H1 (cell line): ENCODE measurements at regions not wholly inside any gene's neighbourhood (a gene's known extent, or its start where the extent isn't known, plus 50 kb on each side); places are given as distances from the start of the nearest gene placed in this dataset.

Experiments
- CTCF ChIA-PET: fragments of 300-600 bp; sonication (Branson Sonifier 250); formaldehyde crosslinking; loops from one replicate; lab custom pipeline; 2021; ENCODE audit not compliant: partially characterized antibody; lab: Charles Lee
- POLR2A ChIA-PET: fragments of 300-600 bp; sonication (Branson Sonifier 250); formaldehyde crosslinking; loops from one replicate; lab custom pipeline; 2021; ENCODE audit warnings: inconsistent platforms; ENCODE audit not compliant: partially characterized antibody; lab: Charles Lee
- DNase-seq, 2 experiments: peaks; one replicate each; pipeline versions ENCODE4 v3.0.0 to v3.0.0-alpha.2; 2010 to 2022; ENCODE audit warnings: low spot score in 2 of 2, low read depth in 1 of 2, mixed read lengths in 1 of 2
- FAIRE-seq: peaks from 2 replicates; lab custom pipeline; 2011; peaks lifted over from hg19 to GRCh38; lab: Jason Lieb, UNC
- H2AFZ ChIP-seq: 2 replicates; pipeline ENCODE4 v1.8.1; 2012; ENCODE audit warnings: low read length, inconsistent platforms
- H2AK5ac ChIP-seq: 2 replicates; pipeline ENCODE4 v1.6.1; 2013; ENCODE audit warnings: low read depth, low read length
- H2BK120ac ChIP-seq: replicated peaks from 2 replicates; pipeline ENCODE3; 2013; ENCODE audit warnings: low read depth, low read length, inconsistent platforms
- H2BK12ac ChIP-seq: 2 replicates; pipeline ENCODE4 v1.6.1; 2013; ENCODE audit warnings: low read depth, low read length
- H2BK15ac ChIP-seq: 2 replicates; pipeline ENCODE4 v1.6.1; 2013; ENCODE audit warnings: low read length
- H2BK20ac ChIP-seq: 2 replicates; pipeline ENCODE4 v1.6.1; 2013; ENCODE audit warnings: low read length
- H2BK5ac ChIP-seq: 2 replicates; pipeline ENCODE4 v1.6.1; 2013; ENCODE audit warnings: low read depth, low read length
- H3K14ac ChIP-seq: 2 replicates; pipeline ENCODE4 v1.6.1; 2013; ENCODE audit warnings: inconsistent platforms; ENCODE audit not compliant: insufficient read length
- H3K18ac ChIP-seq: 2 replicates; pipeline ENCODE4 v1.6.1; 2013; ENCODE audit warnings: low read length; ENCODE audit errors: extremely low read depth
- H3K23ac ChIP-seq: 2 replicates; pipeline ENCODE4 v1.6.1; 2013; ENCODE audit warnings: inconsistent platforms; ENCODE audit not compliant: insufficient read length
- H3K23me2 ChIP-seq: 2 replicates; pipeline ENCODE4 v1.6.1; 2013; ENCODE audit warnings: low read depth, low read length
- H3K27ac ChIP-seq: 2 replicates; pipeline ENCODE4 v1.6.1; 2011; ENCODE audit warnings: low read depth, low read length, inconsistent platforms
- H3K27me3 ChIP-seq, 4 experiments: replicated peaks in 1 of 4; 1 replicate in 1 of 4; 2 replicates in 3 of 4; pipeline versions ENCODE4 v1.6.1 to v1.8.1; 2011 to 2013; ENCODE audit warnings: low read length in 3 of 4, mild to moderate bottlenecking in 3 of 4, inconsistent platforms in 2 of 4, mixed read lengths in 2 of 4, moderate library complexity in 1 of 4; ENCODE audit not compliant: control insufficient read depth in 3 of 4, insufficient read depth in 3 of 4; ENCODE audit errors: extremely low read depth in 1 of 4
- H3K36me3 ChIP-seq, 4 experiments: 2 replicates each; pipeline versions ENCODE4 v1.6.1 to v1.8.1; 2011 to 2013; ENCODE audit warnings: mild to moderate bottlenecking in 4 of 4, low read length in 3 of 4, moderate library complexity in 2 of 4, control low read depth in 1 of 4, inconsistent platforms in 1 of 4; ENCODE audit not compliant: insufficient read depth in 4 of 4, control insufficient read depth in 2 of 4
- H3K4ac ChIP-seq: replicated peaks from 2 replicates; pipeline ENCODE3; 2013; ENCODE audit warnings: low read length, low read depth, mixed read lengths, inconsistent platforms; ENCODE audit not compliant: insufficient read length
- H3K4me1 ChIP-seq, 4 experiments: replicated peaks in 1 of 4; 1 replicate in 1 of 4; 2 replicates in 3 of 4; pipeline versions ENCODE4 v1.6.1 to v1.8.1; 2011 to 2013; ENCODE audit warnings: low read length in 3 of 4, inconsistent platforms in 2 of 4, mixed read lengths in 1 of 4; ENCODE audit not compliant: insufficient read depth in 4 of 4, control insufficient read depth in 3 of 4
- H3K4me2 ChIP-seq, 2 experiments: 2 replicates each; pipeline versions ENCODE4 v1.6.1 to v1.8.1; 2011 to 2013; ENCODE audit warnings: low read depth in 2 of 2, low read length in 2 of 2, control low read depth in 1 of 2, inconsistent platforms in 1 of 2, mild to moderate bottlenecking in 1 of 2; ENCODE audit not compliant: insufficient read depth in 1 of 2
- H3K4me3 ChIP-seq, 4 experiments: fragments of 200-600, 300-600 bp in 1 of 4; sonication (generic), shearing (Covaris generic), sonication (Bioruptor Twin) in 1 of 4; 2 replicates each; pipeline versions ENCODE4 v1.5.1 to v1.8.1; 2011 to 2016; ENCODE audit warnings: low read length in 4 of 4, low read depth in 3 of 4, control low read depth in 2 of 4, inconsistent platforms in 2 of 4, mild to moderate bottlenecking in 2 of 4, mixed read lengths in 1 of 4, moderate library complexity in 1 of 4; ENCODE audit not compliant: insufficient read depth in 2 of 4; ENCODE audit errors: extremely low read depth in 1 of 4
- H3K56ac ChIP-seq: replicated peaks from 2 replicates; pipeline ENCODE3; 2013; ENCODE audit warnings: low read depth, mild to moderate bottlenecking, mixed read lengths, low read length, inconsistent platforms; ENCODE audit not compliant: insufficient read length
- H3K79me1 ChIP-seq: 2 replicates; pipeline ENCODE4 v1.6.1; 2013; ENCODE audit warnings: low read depth, low read length, control low read depth
- H3K79me2 ChIP-seq, 2 experiments: 2 replicates each; pipeline versions ENCODE4 v1.6.1 to v1.8.1; 2012 to 2013; ENCODE audit warnings: low read length in 2 of 2, mild to moderate bottlenecking in 2 of 2, inconsistent platforms in 1 of 2; ENCODE audit not compliant: insufficient read depth in 2 of 2, control insufficient read depth in 1 of 2
- H3K9ac ChIP-seq, 4 experiments: replicated peaks in 1 of 4; 1 replicate in 1 of 4; 2 replicates in 3 of 4; pipeline versions ENCODE4 v1.6.1 to v1.8.1; 2011 to 2013; ENCODE audit warnings: low read depth in 3 of 4, low read length in 3 of 4, control low read depth in 2 of 4, mild to moderate bottlenecking in 2 of 4, moderate library complexity in 2 of 4, inconsistent platforms in 1 of 4; ENCODE audit errors: extremely low read depth in 1 of 4
- H3K9me3 ChIP-seq, 2 experiments: 2 replicates each; pipeline versions ENCODE4 v1.6.1 to v1.8.1; 2012 to 2013; ENCODE audit warnings: mild to moderate bottlenecking in 2 of 2, moderate library complexity in 2 of 2, control low read depth in 1 of 2, inconsistent platforms in 1 of 2, low read depth in 1 of 2, low read length in 1 of 2, mixed read lengths in 1 of 2; ENCODE audit not compliant: insufficient read depth in 2 of 2
- H4K20me1 ChIP-seq, 2 experiments: replicated peaks in 1 of 2; 2 replicates each; pipeline versions ENCODE3 to v1.8.1; 2011 to 2013; ENCODE audit warnings: inconsistent platforms in 2 of 2, low read length in 2 of 2, mild to moderate bottlenecking in 1 of 2; ENCODE audit not compliant: insufficient read depth in 2 of 2, control insufficient read depth in 1 of 2
- H4K5ac ChIP-seq: 2 replicates; pipeline ENCODE4 v1.6.1; 2013; ENCODE audit warnings: low read length, low read depth, mixed read lengths, inconsistent platforms; ENCODE audit not compliant: insufficient read length
- H4K8ac ChIP-seq: 2 replicates; pipeline ENCODE4 v1.8.0; 2013; ENCODE audit warnings: mild to moderate bottlenecking, moderate library complexity, low read length, inconsistent platforms; ENCODE audit not compliant: insufficient read depth; ENCODE audit errors: extremely low read depth
- H4K91ac ChIP-seq: replicated peaks from 2 replicates; pipeline ENCODE3; 2013; ENCODE audit warnings: low read length, mixed read lengths, inconsistent platforms; ENCODE audit not compliant: insufficient read length
- ATF2 ChIP-seq: IDR thresholded peaks from 2 replicates; pipeline ENCODE4 v1.6.1; 2012; ENCODE audit warnings: low read length, inconsistent platforms
- WGBS, 2 experiments: shearing (Covaris generic) in 1 of 2; methylation state at CpG; one replicate each; pipeline versions ENCODE4 v1.1.6 to v1.1.7; 2013 to 2015; ENCODE audit warnings: low lambda C conversion rate in 2 of 2, mixed read lengths in 2 of 2, inconsistent platforms in 1 of 2, low coverage in 1 of 2, missing lambda C conversion rate in 1 of 2; ENCODE audit not compliant: insufficient replicate concordance in 2 of 2, insufficient coverage in 1 of 2, insufficient read length in 1 of 2; ENCODE audit errors: extremely low coverage in 1 of 2, missing lambda C conversion rate in 1 of 2; 5-methylcytosine and 5-hydroxymethylcytosine counted together

GRCh38 chr2:40666398-40666797, 214.5 kb upstream of the SLC8A1 start:
- WGBS, 2 experiments: 94% methylated on average over 4 of the region's 4 CpGs; no CpG with 5 or more reads in 1 of the 2 experiments
- TF ChIP-seq ATF2: no peak

More at GRCh38 chr2:40666398-40666797, 214.5 kb upstream of the SLC8A1 start:
- Histone ChIP-seq H3K4me3 (no peak overlapping the region), H2BK5ac (no peak overlapping the region), H3K27ac (no peak overlapping the region), H4K91ac (no peak overlapping the region), H3K79me1 (no peaks in the 10 kb centered on the region), H3K4me1 (no peaks in the 10 kb centered on the region), H2BK12ac (no peak overlapping the region), H3K14ac (no peak overlapping the region), H2BK20ac (no peak overlapping the region), H2AK5ac (no peak overlapping the region), H3K9ac (no peak overlapping the region), H2BK120ac (no peak overlapping the region), H3K4me2 (no peak overlapping the region), H3K79me2 (no peaks in the 10 kb centered on the region), H3K23ac (no peak overlapping the region), H3K9me3 (no peaks in the 10 kb centered on the region), H3K4ac (no peak overlapping the region), H4K20me1 (no peaks in the 10 kb centered on the region), H2AFZ (no peak overlapping the region), H4K8ac (no peak overlapping the region), H3K18ac (no peak overlapping the region), H4K5ac (no peak overlapping the region), H3K23me2 (no peaks in the 10 kb centered on the region; the same call in 1 of the 2 replicates), H3K36me3 (no peaks in the 10 kb centered on the region), H3K27me3 (no peaks in the 10 kb centered on the region), H3K56ac (no peak overlapping the region), H2BK15ac (no peak overlapping the region)
- DNase-seq: no peak
- no peak for FAIRE-seq
- CTCF ChIA-PET: no interaction called here
- POLR2A ChIA-PET: no interaction called here
